ENCODE measurements at regions not wholly inside any gene's neighbourhood (a gene's known extent, or its start where the extent isn't known, plus 50 kb on each side); places are given as distances from the start of the nearest gene placed in this dataset.

DNA sequence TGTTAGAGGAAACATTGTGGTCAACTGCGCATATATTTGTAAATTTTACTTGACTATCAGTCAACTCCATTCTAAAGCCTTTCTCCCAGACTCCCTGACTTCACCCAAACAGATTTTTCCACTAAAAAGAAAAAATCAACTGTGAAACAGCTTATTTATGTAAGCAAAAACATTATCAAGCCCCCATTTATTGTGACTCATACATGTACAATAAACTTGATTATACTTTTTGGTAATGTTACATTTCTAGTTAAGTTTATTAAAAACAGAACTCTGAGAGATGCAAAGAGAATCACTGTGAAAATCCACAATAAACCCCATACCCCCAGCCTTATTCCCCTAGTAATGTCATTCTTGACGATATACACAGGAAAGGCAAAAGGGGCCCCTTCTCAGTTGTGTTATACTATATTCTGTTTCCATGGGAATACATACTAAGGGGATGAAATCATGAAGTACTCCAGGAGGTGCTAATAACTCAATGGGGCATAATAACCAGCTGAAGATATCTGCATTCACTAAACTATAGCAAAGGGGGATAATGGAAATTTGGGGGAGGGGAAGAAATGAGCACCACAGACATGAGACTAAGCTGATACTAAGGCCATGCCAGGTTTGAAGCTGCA is 616.0 kb downstream of the ACTL7B start:
- DNase-seq (ENCODE audit: low spot score), result no peak

- no peak for DNase-seq (ENCODE audit: low spot score)
Measured at GRCh38 chr9:108235609-108236008, 620.2 kb downstream of the ACTL7B start.

DNA sequence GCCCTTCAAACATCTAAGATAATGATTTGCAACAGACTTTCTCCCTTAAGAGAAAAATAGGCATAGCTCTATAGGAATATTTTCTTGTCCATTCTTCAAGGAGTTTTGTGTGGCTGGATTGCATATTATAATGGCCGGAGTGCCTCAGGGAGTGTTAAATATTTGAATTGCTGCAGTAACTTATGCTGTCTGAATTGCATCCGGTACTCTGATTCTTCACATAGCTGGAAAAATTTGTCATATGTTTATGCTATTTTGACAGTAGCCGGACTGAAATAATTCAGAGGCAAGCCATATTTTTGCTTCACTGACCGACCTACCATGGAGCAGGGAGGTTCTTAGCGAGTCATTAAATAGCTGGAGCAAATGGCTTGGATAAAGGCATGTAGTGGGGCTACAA is 621.0 kb downstream of the ACTL7B start:
- DNase-seq (ENCODE audit: low spot score), result no peak

DNA sequence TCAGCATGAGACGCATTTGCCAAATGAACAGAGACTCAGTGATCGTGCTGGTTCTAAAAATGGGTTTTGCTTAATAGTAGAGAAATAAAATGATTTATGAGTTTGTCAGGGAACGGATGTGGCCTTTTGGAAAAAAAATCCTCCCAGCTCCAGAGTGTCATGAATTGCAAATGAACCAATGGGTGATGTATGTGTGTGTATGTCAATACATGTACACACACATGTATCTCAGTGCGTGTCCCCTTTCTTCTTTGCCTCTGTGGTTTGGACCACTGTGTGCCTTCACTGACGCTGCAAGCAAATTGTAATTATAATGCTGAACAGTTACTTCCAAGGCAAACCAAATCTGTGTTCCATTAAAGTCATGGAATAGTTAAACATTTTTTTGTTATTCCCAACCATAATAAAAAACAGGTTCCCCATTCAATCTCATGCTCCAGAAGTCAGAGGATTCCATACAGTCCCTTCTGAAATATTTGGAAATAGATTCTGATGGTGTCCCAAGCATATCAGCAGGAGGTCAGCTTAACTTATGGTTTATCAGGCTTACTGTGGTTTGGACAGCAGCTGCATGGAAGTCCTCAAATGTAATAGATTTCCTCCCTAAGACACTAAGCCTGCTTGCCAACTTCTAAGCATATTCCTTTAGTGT is 630.5 kb downstream of the ACTL7B start:
- DNase-seq (ENCODE audit: low spot score), result no peak

- DNase-seq (ENCODE audit: low spot score), result no peak
Measured at GRCh38 chr9:108224716-108225115, 631.1 kb downstream of the ACTL7B start.

DNA sequence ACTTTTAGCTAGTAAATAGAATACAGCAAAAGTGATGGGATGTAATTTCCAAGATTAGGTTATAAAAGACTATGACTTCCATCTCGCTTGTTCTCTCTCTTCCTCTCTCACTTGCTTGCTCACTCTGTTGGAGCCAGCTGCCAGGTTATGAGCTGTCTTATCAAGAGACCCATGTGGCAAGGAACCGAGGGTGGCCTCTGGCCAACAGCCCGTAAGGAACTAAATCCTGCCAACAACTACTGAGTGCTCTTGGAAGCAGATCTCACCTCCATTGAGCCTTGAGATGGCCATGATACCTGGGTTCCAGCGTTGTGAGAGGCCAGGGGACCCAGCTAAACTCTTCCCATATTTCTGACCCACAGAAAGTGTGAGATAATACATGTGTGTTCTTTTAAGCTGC is 636.1 kb downstream of the ACTL7B start:
- DNase-seq (ENCODE audit: low spot score), result no peak

GRCh38 chr9:108217431-108218349 is 638.1 kb downstream of the ACTL7B start:
- DNase-seq (ENCODE audit: low spot score), result no peak

DNA sequence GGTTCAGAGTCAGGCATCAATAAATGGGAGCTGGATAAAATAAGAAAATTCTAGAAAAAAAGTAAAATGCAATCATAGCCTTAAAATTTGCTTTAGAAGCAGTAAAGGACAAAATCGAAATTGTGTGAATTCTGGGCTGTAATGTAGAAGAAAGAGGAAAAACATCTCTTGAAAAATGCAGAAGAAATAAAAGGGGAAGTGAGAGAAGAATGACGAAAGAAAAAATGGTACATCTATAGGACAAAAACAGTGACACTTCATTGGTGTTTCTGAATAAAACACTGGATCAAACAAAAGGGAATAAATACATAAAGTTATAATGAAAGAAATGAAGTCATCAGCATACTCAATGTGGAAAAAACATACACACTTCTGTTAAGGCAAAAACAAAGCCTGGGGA is 642.3 kb downstream of the ACTL7B start:
- no peak for DNase-seq (ENCODE audit: low spot score)

- DNase-seq (ENCODE audit: low spot score), result no peak
Measured at GRCh38 chr9:108212184-108212583, 643.6 kb downstream of the ACTL7B start.

DNA sequence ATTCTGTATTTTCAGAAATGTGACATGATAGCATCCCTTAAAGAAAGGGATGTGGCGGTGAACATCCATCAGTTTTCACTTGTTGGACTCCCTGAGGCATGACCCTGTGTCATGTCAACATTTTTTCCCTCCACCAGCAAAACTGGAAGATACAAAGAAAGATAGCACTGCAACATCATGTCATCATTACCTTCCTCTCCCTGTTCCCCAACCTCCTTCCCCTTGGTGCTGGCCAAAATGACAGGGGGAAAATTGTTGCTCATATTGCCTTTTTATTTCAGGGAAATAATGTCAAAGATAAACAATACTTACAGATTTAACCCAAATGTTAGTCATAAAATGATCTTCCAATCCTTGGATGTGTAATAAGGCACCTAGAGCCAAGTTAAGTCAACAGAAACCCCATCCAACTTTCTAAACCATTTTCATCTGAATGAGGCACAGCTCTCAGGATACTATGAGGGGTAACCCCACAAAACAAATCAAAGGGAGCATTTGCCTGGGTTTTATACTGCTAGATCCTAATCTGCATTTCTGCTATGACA is 644.3 kb downstream of the ACTL7B start:
- DNase-seq (ENCODE audit: low spot score), result no peak

DNA sequence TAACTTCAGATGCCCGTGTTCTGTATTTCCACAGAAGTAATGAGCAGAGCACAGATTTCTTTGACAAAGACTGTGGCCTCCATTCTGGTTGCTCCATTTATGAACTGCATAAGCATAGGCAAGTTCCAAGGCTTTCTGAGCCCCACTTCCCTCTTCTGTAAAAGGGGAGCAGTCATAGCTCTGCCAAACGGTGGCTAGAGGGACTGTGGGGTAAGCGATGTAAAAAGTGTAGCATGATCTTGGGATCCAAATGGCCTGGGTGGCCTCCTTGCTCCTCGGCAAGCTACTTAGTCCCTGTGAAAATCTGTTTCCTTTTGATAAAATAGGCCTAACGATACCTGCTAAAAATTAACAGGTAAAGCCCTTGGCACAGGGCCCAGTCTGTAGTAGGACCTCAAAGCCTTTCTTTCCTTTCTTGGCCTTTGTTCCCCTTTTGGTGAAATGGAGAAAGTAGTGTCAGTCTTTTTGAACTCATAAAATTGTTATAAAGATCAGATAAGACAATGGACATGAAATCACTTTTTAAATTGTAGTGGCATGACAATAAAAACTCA is 646.6 kb downstream of the ACTL7B start:
- no peak for DNase-seq (ENCODE audit: low spot score)

GRCh38 chr9:108207561-108208165 is 648.1 kb downstream of the ACTL7B start:
- DNase-seq (ENCODE audit: low spot score), result peak; percentile 76

- DNase-seq (ENCODE audit: low spot score), result no peak
Measured at GRCh38 chr9:108205276-108205675, 650.5 kb downstream of the ACTL7B start.

GRCh38 chr9:108197899-108198298 is 657.9 kb downstream of the ACTL7B start:
- no peak for DNase-seq (ENCODE audit: low spot score)

GRCh38 chr9:108197008-108197365 is 658.8 kb downstream of the ACTL7B start:
- no peak for DNase-seq (ENCODE audit: low spot score)

GRCh38 chr9:108196332-108197007 is 659.3 kb downstream of the ACTL7B start:
- DNase-seq (ENCODE audit: low spot score), result no peak

DNA sequence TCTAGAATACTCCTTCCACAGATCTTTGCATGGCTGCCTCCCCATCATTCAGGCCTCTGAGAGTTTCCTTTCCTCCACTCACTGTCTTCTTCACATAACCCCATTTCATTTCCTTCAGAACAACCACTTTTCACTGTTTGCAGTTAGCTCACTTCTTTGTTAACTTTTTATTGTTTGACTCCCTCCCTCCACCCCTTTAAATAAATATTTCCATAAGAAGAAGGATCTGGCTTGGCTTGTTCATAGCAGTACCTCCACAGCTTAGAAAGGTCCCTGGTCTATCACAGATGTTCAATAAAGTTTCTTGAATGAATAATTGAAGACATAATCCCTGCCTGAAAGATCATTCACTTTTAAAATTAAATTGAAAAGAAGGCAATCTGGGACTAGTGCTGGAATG is 661.6 kb downstream of the ACTL7B start:
- DNase-seq (ENCODE audit: low spot score), result no peak

GRCh38 chr9:108193026-108193710 is 662.6 kb downstream of the ACTL7B start:
- DNase-seq (ENCODE audit: low spot score), result no peak

- DNase-seq (ENCODE audit: low spot score), result no peak
Measured at GRCh38 chr9:108191065-108191464, 664.7 kb downstream of the ACTL7B start.

- no peak for DNase-seq (ENCODE audit: low spot score)
Measured at GRCh38 chr9:108188976-108189375, 666.8 kb downstream of the ACTL7B start.

- no peak for DNase-seq (ENCODE audit: low spot score)
Measured at GRCh38 chr9:108188482-108188881, 667.3 kb downstream of the ACTL7B start.
